Activated CD8-positive, alpha-beta memory T cell treated with anti-CD3 and anti-CD28 coated beads for 1 hour (primary cell): ENCODE measurements at regions not wholly inside any gene's neighbourhood (a gene's known extent, or its start where the extent isn't known, plus 50 kb on each side); places are given as distances from the start of the nearest gene placed in this dataset.

ENCODE experiments used
- DNase-seq, 2 donors: peaks; one replicate each; pipeline ENCODE4 v3.0.0-alpha.2; 2020; ENCODE audit warnings: low read depth in 1 of 2; ENCODE audit errors: extremely low read depth in 1 of 2

- DNase-seq: no peak
These were observed 2124.9 kb downstream of the MAT2B start for GRCh38 chr5:165630261-165630778.

- no peak for DNase-seq
These were observed 2125.8 kb downstream of the MAT2B start for GRCh38 chr5:165631235-165631634.

DNA sequence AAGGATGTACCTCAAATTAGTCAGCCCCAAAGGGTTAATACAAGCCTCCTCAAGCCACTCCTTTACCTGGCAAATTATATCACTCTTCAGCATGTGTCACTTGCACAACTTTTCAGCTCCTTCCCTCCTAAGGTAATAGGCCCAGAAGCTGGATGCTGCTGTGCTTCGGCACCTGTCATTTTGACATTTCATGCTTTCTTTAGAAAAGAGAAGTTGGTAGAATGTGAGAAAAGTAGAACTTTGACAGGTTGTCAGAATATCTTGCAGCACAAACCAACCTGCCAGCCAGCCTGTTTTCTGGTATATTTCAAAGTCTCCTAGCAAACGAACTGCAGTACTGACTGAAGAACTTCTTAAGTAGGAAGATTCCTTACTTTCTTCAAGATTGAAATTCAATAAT, 2136.9 kb downstream of the MAT2B start:
- DNase-seq: no peak

DNA sequence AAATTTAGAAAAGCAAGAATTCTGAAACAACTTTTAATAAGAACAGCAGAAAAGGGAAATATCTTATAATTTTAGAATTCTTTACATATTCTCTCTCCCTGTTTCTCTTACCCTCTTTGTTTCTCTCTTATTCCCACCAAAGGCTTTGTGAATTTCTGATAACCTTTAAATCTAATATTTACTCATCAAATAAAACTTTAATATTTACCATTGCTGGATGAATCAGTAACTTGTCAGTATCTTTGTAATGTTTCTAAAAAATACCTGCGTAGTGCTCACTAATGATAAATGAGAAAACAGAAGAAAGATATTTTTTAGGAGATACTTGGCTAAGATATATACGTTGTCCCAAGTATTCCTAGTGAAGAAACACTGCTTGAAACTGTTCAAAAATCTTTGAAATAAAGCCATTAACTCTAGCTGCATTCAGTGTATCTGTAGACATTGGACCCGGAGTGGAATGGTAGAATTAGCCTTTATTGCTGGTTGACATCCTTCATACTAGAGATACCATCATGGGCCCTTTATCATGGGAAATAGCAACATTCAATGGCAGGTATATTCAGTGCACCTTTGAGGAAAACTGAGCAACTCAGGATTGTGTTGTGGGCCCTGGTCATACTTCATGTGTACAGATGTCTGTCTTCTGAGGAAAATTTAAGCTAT, 2160.4 kb downstream of the MAT2B start:
- DNase-seq: no peak

- no peak for DNase-seq
These were observed 2168.1 kb downstream of the MAT2B start for GRCh38 chr5:165673499-165673898.

GRCh38 chr5:165695796-165696195, 2190.4 kb downstream of the MAT2B start:
- no peak for DNase-seq

GRCh38 chr5:165705960-165706359, 2200.5 kb downstream of the MAT2B start:
- DNase-seq: no peak

- no peak for DNase-seq
These were observed 2206.6 kb downstream of the MAT2B start for GRCh38 chr5:165712011-165712410.

- DNase-seq: no peak
These were observed 2209.2 kb downstream of the MAT2B start for GRCh38 chr5:165714598-165714997.

DNA sequence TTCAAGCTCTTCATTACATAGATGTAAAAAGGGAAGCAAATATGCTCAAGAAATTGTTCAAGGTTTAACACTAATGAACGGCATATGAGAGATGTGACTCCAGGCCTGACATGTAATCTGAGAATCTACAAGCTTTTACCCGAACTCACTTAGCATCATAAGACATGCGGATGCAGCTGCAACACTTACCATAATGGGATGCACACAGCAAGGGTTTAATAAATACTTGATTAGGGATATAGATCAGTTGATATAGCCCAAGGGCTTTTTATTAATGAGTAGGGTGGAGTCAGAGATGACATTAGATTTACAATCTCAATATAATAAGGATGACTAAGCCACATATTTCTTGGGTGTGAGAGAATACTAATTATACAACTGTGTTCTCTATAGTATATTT, 2215.5 kb downstream of the MAT2B start:
- DNase-seq: no peak

GRCh38 chr5:165722401-165722800, 2217.0 kb downstream of the MAT2B start:
- DNase-seq: no peak

DNA sequence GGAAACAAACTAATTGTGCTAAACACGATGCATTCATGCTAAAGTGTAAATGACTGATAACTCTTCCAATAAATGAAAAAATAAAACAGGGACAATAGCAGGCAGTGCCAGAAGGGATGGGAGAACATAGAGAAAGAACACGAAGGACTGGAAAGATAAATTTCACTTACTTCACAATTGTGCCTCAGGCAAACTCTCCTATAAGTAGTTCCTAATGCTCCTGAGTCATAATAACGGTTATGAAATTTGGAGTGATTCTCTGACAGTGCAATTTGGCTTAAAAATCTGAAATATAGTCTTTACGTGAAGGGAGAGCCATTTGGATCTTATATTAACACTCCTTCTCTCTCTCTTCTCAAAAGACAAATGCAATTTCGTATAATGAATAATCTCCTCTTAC, 2218.5 kb downstream of the MAT2B start:
- no peak for DNase-seq

DNA sequence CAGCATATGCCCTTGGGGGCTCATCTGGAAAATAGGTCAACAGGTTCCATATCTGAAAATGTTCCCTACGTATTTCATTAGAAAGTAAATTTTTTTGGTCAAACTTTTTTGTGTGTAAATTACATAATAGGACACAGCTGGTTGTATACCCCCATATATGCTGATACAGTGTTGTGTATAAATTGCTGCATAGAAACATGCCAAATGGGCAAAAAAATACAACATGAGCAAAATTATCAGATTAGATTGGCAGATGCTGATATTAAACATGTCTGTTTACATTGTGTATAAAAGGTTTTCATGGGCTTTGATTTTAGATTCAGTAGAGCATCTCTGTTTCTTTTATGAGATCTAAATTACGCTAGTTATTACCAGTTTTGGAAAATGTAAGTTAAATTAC, 2223.0 kb downstream of the MAT2B start:
- no peak for DNase-seq

GRCh38 chr5:165735388-165735787, 2230.0 kb downstream of the MAT2B start:
- DNase-seq: no peak

DNA sequence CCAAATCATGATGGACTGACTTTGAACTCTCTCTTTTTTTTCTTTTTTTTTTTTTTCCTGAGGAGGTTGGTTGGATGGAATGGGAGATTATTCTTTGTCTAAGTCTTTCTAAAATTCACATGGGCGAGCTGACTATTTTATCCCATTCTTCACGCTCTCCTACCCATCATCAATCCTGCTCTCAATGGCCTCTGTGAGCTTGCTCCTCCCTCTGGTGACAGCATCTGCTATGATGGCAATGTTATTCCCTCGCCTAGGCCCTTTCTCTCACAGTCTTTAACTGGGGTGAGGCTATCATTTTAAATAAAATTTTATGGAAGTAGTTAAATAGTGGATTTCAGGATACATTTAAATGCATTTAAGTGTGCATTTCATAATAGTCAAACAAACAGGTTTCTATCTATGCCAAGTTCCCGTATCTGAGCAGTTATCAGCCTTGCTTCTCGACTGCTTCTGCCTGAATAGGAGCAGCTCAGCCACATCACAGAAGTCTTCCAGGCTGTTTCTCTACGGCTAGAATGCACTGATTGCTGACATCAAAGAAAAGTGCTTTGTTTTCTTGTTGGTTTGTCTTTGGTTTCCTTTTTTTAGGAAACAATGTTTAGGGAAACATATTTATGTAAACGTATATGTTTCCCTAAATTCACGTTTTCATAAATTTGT, 2233.8 kb downstream of the MAT2B start:
- DNase-seq: no peak

- DNase-seq: no peak
These were observed 2252.4 kb downstream of the MAT2B start for GRCh38 chr5:165757791-165758190.

- DNase-seq: no peak
These were observed 2269.7 kb downstream of the MAT2B start for GRCh38 chr5:165775111-165775510.

DNA sequence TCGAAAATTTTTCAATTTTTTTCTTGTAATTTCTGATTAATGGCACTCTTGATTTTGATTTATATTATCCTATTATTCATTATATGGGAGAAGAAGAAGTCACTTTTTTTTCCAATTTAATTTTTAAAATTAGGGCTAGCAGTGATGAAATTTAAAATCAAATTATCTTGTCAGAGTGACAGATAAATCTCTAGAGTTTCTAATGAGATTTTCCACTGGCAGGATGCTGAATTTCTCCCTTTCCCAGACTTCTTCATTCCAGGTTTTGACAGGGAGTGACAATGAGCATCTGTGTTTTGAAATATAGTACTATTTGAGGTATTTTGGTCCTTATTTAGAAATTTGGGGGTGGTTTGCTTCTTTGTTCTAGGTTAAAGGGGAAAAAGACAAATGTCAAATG, 2274.1 kb downstream of the MAT2B start:
- DNase-seq: no peak

GRCh38 chr5:165780901-165781300, 2275.5 kb downstream of the MAT2B start:
- no peak for DNase-seq

DNA sequence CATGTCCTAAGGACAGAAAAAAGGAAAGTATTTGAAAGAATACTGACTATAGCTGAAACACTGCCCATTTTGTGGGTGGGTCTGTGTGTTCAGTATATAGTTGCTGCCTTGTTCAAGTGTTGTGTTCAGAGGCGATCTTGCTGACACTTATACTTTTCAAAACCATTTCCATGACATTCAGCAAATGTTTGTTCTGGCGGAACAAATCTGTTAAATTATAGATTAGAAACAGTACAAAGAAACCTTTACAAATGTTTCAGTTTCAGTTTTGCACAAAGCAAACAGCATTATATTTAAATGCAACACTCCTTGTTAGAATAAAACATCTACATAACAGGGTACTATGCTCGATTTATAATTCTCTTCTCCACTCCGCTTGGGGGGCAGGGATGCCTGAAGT, 2276.3 kb downstream of the MAT2B start:
- no peak for DNase-seq

GRCh38 chr5:165783024-165783423, 2277.6 kb downstream of the MAT2B start:
- DNase-seq: no peak

GRCh38 chr5:165786073-165786472, 2280.7 kb downstream of the MAT2B start:
- DNase-seq: no peak

DNA sequence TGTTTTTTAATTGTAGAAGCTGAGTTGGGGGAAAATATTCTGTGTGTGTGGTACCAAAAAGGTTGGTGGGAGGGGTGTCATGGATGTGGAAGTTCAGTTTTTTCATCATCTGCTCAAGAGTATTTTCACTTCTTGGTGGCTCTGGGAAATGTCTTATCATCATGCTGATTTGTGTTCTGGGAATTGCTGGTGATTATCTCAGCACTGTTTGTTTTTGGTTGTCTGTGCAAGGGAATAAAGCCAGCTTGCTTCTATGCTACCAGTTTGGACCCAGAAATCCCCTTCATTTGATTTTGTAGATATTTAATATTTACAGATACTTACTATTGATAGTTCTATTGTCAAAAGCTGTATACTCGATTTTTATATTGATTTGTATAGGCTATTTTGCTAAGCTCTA, 2289.7 kb downstream of the MAT2B start:
- no peak for DNase-seq
